IMR-90 (cell line): ENCODE measurements at regions not wholly inside any gene's neighbourhood (a gene's known extent, or its start where the extent isn't known, plus 50 kb on each side); places are given as distances from the start of the nearest gene placed in this dataset.

Experiments used
- ATAC-seq: fragments of 200-7000 bp; cut with Tn5 transposase; 2 replicates; pipeline ENCODE4 v1.9.1; 2020; ENCODE audit warnings: low read depth, mild to moderate bottlenecking, moderate library complexity
- BruUV-seq: library from RNA; stranded (reverse); fragments of 400-500 nt; replicated peaks from 2 replicates; lab custom pipeline; 2021; lab: Mats Ljungman, UMichigan
- CTCF ChIA-PET: fragments of 300-600 bp; formaldehyde crosslinking; extraction: SDS; loops from one replicate; lab custom pipeline; 2021; ENCODE audit warnings: antibody characterized with exemption; lab: Yijun Ruan, JAX
- POLR2A ChIA-PET: fragments of 300-600 bp; sonication (Branson Sonifier 250); formaldehyde crosslinking; loops from one replicate; lab custom pipeline; 2022; ENCODE audit warnings: antibody characterized with exemption; ENCODE audit not compliant: unreplicated experiment; lab: Charles Lee
- DNase-seq: peaks from one replicate; pipeline ENCODE4 v3.0.0; 2013
- H2AFZ ChIP-seq: replicated peaks from 2 replicates; pipeline ENCODE3; 2013; ENCODE audit warnings: low read length, mild to moderate bottlenecking; ENCODE audit not compliant: poor library complexity
- H2AK5ac ChIP-seq: 2 replicates; pipeline ENCODE4 v1.6.1; 2013; ENCODE audit warnings: low read depth, low read length, inconsistent platforms
- H2AK9ac ChIP-seq: replicated peaks from 2 replicates; pipeline ENCODE3; 2013; ENCODE audit warnings: mild to moderate bottlenecking, low read depth, low read length, moderate library complexity; ENCODE audit not compliant: poor library complexity
- H2BK120ac ChIP-seq: 2 replicates; pipeline ENCODE4 v1.6.1; 2013; ENCODE audit warnings: low read depth, low read length, inconsistent platforms
- H2BK15ac ChIP-seq: 3 replicates; pipeline ENCODE4 v1.6.1; 2013; ENCODE audit warnings: low read depth, low read length, inconsistent platforms
- H2BK20ac ChIP-seq: 2 replicates; pipeline ENCODE4 v1.6.1; 2013; ENCODE audit warnings: low read depth, mild to moderate bottlenecking, inconsistent platforms, low read length, moderate library complexity
- H2BK5ac ChIP-seq: 2 replicates; pipeline ENCODE4 v1.6.1; 2013; ENCODE audit warnings: mild to moderate bottlenecking, low read depth, low read length, inconsistent platforms; ENCODE audit not compliant: poor library complexity, severe bottlenecking
- H3K14ac ChIP-seq: replicated peaks from 2 replicates; pipeline ENCODE4 v1.6.1; 2013; ENCODE audit warnings: low read depth, low read length, inconsistent platforms
- H3K18ac ChIP-seq: 2 replicates; pipeline ENCODE4 v1.6.1; 2013; ENCODE audit warnings: low read depth, low read length, control low read depth
- H3K23ac ChIP-seq: 2 replicates; pipeline ENCODE4 v1.6.1; 2013; ENCODE audit warnings: low read depth, low read length, inconsistent platforms
- H3K27ac ChIP-seq: 2 replicates; pipeline ENCODE4 v1.5.1; 2013; ENCODE audit warnings: mild to moderate bottlenecking, control low read depth, low read length; ENCODE audit not compliant: insufficient read depth
- H3K27me3 ChIP-seq: 2 replicates; pipeline ENCODE4 v1.6.1; 2013; ENCODE audit warnings: low read length; ENCODE audit not compliant: control insufficient read depth, insufficient read depth
- H3K36me3 ChIP-seq: 2 replicates; pipeline ENCODE4 v1.6.1; 2013; ENCODE audit warnings: low read length, mixed read lengths; ENCODE audit not compliant: control insufficient read depth, insufficient read depth
- H3K4ac ChIP-seq: 2 replicates; pipeline ENCODE4 v1.6.1; 2013; ENCODE audit warnings: low read depth, low read length, inconsistent platforms
- H3K4me1 ChIP-seq: 2 replicates; pipeline ENCODE4 v1.6.1; 2013; ENCODE audit warnings: low read length, mixed read lengths; ENCODE audit not compliant: control insufficient read depth, insufficient read depth
- H3K4me2 ChIP-seq: 2 replicates; pipeline ENCODE4 v1.6.1; 2013; ENCODE audit warnings: low read depth, mild to moderate bottlenecking, control low read depth, low read length, moderate library complexity
- H3K4me3 ChIP-seq: 2 replicates; pipeline ENCODE4 v1.5.1; 2013; ENCODE audit warnings: low read depth, mild to moderate bottlenecking, control low read depth, low read length, moderate library complexity; ENCODE audit not compliant: insufficient read depth
- H3K56ac ChIP-seq: 2 replicates; pipeline ENCODE4 v1.6.1; 2013; ENCODE audit warnings: low read length, inconsistent platforms; ENCODE audit not compliant: insufficient read depth; ENCODE audit errors: extremely low read depth
- H3K79me1 ChIP-seq, 2 experiments: 2 replicates each; pipeline ENCODE4 v1.6.1; 2013; ENCODE audit warnings: low read length in 2 of 2, inconsistent platforms in 1 of 2, low read depth in 1 of 2
- H3K9ac ChIP-seq: 2 replicates; pipeline ENCODE4 v1.6.1; 2013; ENCODE audit warnings: low read depth, low read length, control low read depth
- H3K9me1 ChIP-seq: 2 replicates; pipeline ENCODE4 v1.6.1; 2013; ENCODE audit warnings: low read length, inconsistent platforms; ENCODE audit not compliant: insufficient read depth
- H3K9me3 ChIP-seq: 2 replicates; pipeline ENCODE4 v1.6.1; 2013; ENCODE audit warnings: low read length; ENCODE audit not compliant: control insufficient read depth, insufficient read depth
- H4K20me1 ChIP-seq: 2 replicates; pipeline ENCODE4 v1.6.1; 2013; ENCODE audit warnings: low read length, inconsistent platforms; ENCODE audit not compliant: insufficient read depth
- H4K5ac ChIP-seq: 2 replicates; pipeline ENCODE4 v1.6.1; 2013; ENCODE audit warnings: mild to moderate bottlenecking, low read depth, low read length, control low read depth
- H4K8ac ChIP-seq, 2 experiments: 2 replicates each; pipeline ENCODE4 v1.6.1; 2013; ENCODE audit warnings: low read depth in 2 of 2, low read length in 2 of 2, control low read depth in 1 of 2, inconsistent platforms in 1 of 2
- H4K91ac ChIP-seq: 2 replicates; pipeline ENCODE4 v1.6.1; 2013; ENCODE audit warnings: low read depth, low read length, inconsistent platforms; ENCODE audit not compliant: insufficient read depth
- BHLHE40 ChIP-seq: fragments of 150-350 bp; IDR thresholded peaks from 2 replicates; pipeline ENCODE4 v1.6.1; 2016; ENCODE audit warnings: mild to moderate bottlenecking, low read depth, low read length
- CEBPB ChIP-seq: IDR thresholded peaks from 2 replicates; pipeline ENCODE4 v1.6.1; 2012; ENCODE audit warnings: low read depth, low read length, improper control_type of control experiment
- CHD1 ChIP-seq: IDR thresholded peaks from 2 replicates; pipeline ENCODE4 v1.6.1; 2012; ENCODE audit warnings: low read depth, low read length, improper control_type of control experiment
- CTCF ChIP-seq: conservative IDR thresholded peaks from 2 replicates; pipeline ENCODE4 v1.5.1; 2012; ENCODE audit warnings: mild to moderate bottlenecking, low read depth, low read length, improper control_type of control experiment
- MAFK ChIP-seq: IDR thresholded peaks from 2 replicates; pipeline ENCODE4 v1.6.1; 2012; ENCODE audit warnings: low read depth, low read length, improper control_type of control experiment
- MAZ ChIP-seq: IDR thresholded peaks from 2 replicates; pipeline ENCODE4 v1.6.1; 2012; ENCODE audit warnings: low read depth, mild to moderate bottlenecking, low read length, improper control_type of control experiment, moderate library complexity, borderline replicate concordance
- MXI1 ChIP-seq: IDR thresholded peaks from 2 replicates; pipeline ENCODE4 v1.6.1; 2012; ENCODE audit warnings: low read depth, mild to moderate bottlenecking, low read length, moderate library complexity, borderline replicate concordance
- NFE2L2 ChIP-seq: fragments of 150-350 bp; IDR thresholded peaks from 2 replicates; pipeline ENCODE4 v1.6.1; 2016; ENCODE audit warnings: low read depth, mild to moderate bottlenecking, low read length
- POLR2A ChIP-seq: IDR thresholded peaks from 2 replicates; pipeline ENCODE4 v1.6.1; 2012; ENCODE audit warnings: mild to moderate bottlenecking, low read depth, low read length
- RFX5 ChIP-seq: IDR thresholded peaks from 2 replicates; pipeline ENCODE4 v1.8.0; 2012; ENCODE audit warnings: low read depth, mild to moderate bottlenecking, low read length, moderate library complexity
- SMC3 ChIP-seq: fragments of 150-350 bp; IDR thresholded peaks from 2 replicates; pipeline ENCODE4 v1.6.1; 2016; ENCODE audit warnings: low read depth, mild to moderate bottlenecking, antibody characterized with exemption, low read length, moderate library complexity
- WGBS, 2 experiments: methylation state at CpG; one replicate each; pipeline versions ENCODE4 v1.1.5 to v1.1.7; 2013; ENCODE audit warnings: missing lambda C conversion rate in 2 of 2; ENCODE audit not compliant: insufficient read length in 1 of 2; ENCODE audit errors: extremely low coverage in 2 of 2; 5-methylcytosine and 5-hydroxymethylcytosine counted together
- dilution Hi-C: fragments of 300-500 bp; cut with HindIII; formaldehyde crosslinking; loops from one replicate; pipeline ENCODE4 v1.14.3; 2018; ENCODE audit warnings: low sequenced_read_pairs; ENCODE audit not compliant: unreplicated experiment
- in situ Hi-C: fragments of 300-500 bp; cut with MboI; formaldehyde crosslinking; loops from 3 replicates; pipeline ENCODE4 v1.14.3; 2019; ENCODE audit warnings: low sequenced_read_pairs, inconsistent platforms, mixed read lengths
- intact Hi-C: fragments of 100-400 bp; cut with micrococcal nuclease; formaldehyde crosslinking; loops from 2 replicates; pipeline ENCODE4 v1.10.0; 2022
- TF ChIP-seq, protein P1 (sequence below): fragments of 150-350 bp; IDR thresholded peaks from 2 replicates; pipeline ENCODE4 v1.6.1; 2016; ENCODE audit warnings: low read depth, mild to moderate bottlenecking, low read length, moderate library complexity, borderline replicate concordance
- TF ChIP-seq, protein P2 (sequence below): fragments of 150-350 bp; IDR thresholded peaks from 2 replicates; pipeline ENCODE4 v1.6.1; 2017; ENCODE audit warnings: mild to moderate bottlenecking, antibody characterized with exemption, low read length, low read depth

GRCh38 chr9:15079989-15080388 lies 169.8 kb upstream of the FREM1 start:
- no peak for TF ChIP-seq CTCF
- TF ChIP-seq NFE2L2: no peak
- TF ChIP-seq, protein P1, sequence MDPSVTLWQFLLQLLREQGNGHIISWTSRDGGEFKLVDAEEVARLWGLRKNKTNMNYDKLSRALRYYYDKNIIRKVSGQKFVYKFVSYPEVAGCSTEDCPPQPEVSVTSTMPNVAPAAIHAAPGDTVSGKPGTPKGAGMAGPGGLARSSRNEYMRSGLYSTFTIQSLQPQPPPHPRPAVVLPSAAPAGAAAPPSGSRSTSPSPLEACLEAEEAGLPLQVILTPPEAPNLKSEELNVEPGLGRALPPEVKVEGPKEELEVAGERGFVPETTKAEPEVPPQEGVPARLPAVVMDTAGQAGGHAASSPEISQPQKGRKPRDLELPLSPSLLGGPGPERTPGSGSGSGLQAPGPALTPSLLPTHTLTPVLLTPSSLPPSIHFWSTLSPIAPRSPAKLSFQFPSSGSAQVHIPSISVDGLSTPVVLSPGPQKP: no peak
- TF ChIP-seq MAZ: no peak
- no peak for TF ChIP-seq SMC3
- no peak for TF ChIP-seq CHD1
- TF ChIP-seq MAFK: no peak
- no peak for TF ChIP-seq BHLHE40
- TF ChIP-seq CEBPB: no peak
- no peak for TF ChIP-seq POLR2A
- TF ChIP-seq MXI1: no peak
- no peak for TF ChIP-seq RFX5
- TF ChIP-seq, protein P2, sequence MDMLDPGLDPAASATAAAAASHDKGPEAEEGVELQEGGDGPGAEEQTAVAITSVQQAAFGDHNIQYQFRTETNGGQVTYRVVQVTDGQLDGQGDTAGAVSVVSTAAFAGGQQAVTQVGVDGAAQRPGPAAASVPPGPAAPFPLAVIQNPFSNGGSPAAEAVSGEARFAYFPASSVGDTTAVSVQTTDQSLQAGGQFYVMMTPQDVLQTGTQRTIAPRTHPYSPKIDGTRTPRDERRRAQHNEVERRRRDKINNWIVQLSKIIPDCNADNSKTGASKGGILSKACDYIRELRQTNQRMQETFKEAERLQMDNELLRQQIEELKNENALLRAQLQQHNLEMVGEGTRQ: no peak
- DNase-seq: no peak
- Histone ChIP-seq H2BK15ac (no peak overlapping the region), H3K9ac (no peak overlapping the region), H3K27ac (no peak overlapping the region), H3K4me1 (no peaks in the 10 kb centered on the region), H3K9me1 (no peaks in the 10 kb centered on the region), H3K18ac (no peak overlapping the region), H2BK120ac (no peak overlapping the region), H4K20me1 (no peaks in the 10 kb centered on the region), H2AFZ (no peak overlapping the region), H3K4me3 (no peak overlapping the region), H2AK5ac (no peak overlapping the region), H3K27me3 (no peaks in the 10 kb centered on the region), H2AK9ac (no peak overlapping the region), H3K14ac (no peak overlapping the region), H3K9me3 (no peaks in the 10 kb centered on the region), H4K5ac (no peak overlapping the region), H4K8ac (no peak overlapping the region), H3K79me1 (no peaks in the 10 kb centered on the region), H3K4ac (no peak overlapping the region), H3K36me3 (no peaks in the 10 kb centered on the region), H3K4me2 (no peak overlapping the region), H4K91ac (no peak overlapping the region), H2BK5ac (no peak overlapping the region), H2BK20ac (no peak overlapping the region), H3K56ac (no peak overlapping the region), H3K23ac (no peak overlapping the region)
- in situ Hi-C loops: loop anchor here (10.0 kb wide), 1 partner anchor 55 kb away; no protein-coding TSS in a partner anchor
- WGBS, 2 experiments: no CpG with 5 or more reads among the region's 3 CpGs
- intact Hi-C loops: no loop called here
- ChIA-PET CTCF (no interaction called here), POLR2A (no interaction called here)
- dilution Hi-C loops: no loop called here
- ATAC-seq: no peak
- BruUV-seq: no TSS peak
